ENCODE measurements at regions not wholly inside any gene's neighbourhood (a gene's known extent, or its start where the extent isn't known, plus 50 kb on each side); places are given as distances from the start of the nearest gene placed in this dataset.
A peak's percentile ranks its signal among the peaks of the same experiment; 100 is the strongest.

GRCh38 chr2:136238286-136239078 is 120.5 kb upstream of the CXCR4 start:
- POLR2A ChIA-PET (ENCODE audit: low non-redundant PET), result no interaction called here
- BruUV-seq (replicated peaks), result no TSS peak
- CTCF ChIA-PET, result no interaction called here
- intact Hi-C loops (cut with micrococcal nuclease; ENCODE audit: unreplicated experiment), result no loop called here
- peak; percentile 29 for DNase-seq (ENCODE audit: low spot score)
- Histone ChIP-seq H3K9me3 (ENCODE audit: low read depth, low read length, poor library complexity, severe bottlenecking) (no peaks in the 10 kb centered on the region), H3K4me1 (ENCODE audit: insufficient read depth, low read length, poor library complexity, severe bottlenecking) (no peaks in the 10 kb centered on the region), H3K27ac (ENCODE audit: low read depth, low read length, poor library complexity, severe bottlenecking) (no peak overlapping the region), H3K4me3 (ENCODE audit: low read depth, low read length, poor library complexity, severe bottlenecking) (no peak overlapping the region), H3K27me3 (replicated peaks; ENCODE audit: insufficient read depth, low read depth, low read length, poor library complexity) (no peaks in the 10 kb centered on the region), H3K36me3 (ENCODE audit: insufficient read depth, low read length, poor library complexity, severe bottlenecking) (no peaks in the 10 kb centered on the region)
- TF ChIP-seq CTCF (conservative IDR thresholded peaks at IDR 0.05; ENCODE audit: low read depth, low read length) (no peak), EZH2 (IDR thresholded peaks at IDR 0.05; ENCODE audit: borderline replicate concordance, low read depth, low read length, poor library complexity, severe bottlenecking) (no peak)

- DNase-seq (ENCODE audit: low spot score), result no peak
- POLR2A ChIA-PET (ENCODE audit: low non-redundant PET), result no interaction called here
- CTCF ChIA-PET, result no interaction called here
- intact Hi-C loops (cut with micrococcal nuclease; ENCODE audit: unreplicated experiment), result no loop called here
- BruUV-seq (replicated peaks), result no TSS peak
- no peak overlapping the region for H3K4me3 ChIP-seq (ENCODE audit: low read depth, low read length, poor library complexity, severe bottlenecking)
- H3K4me1 ChIP-seq (ENCODE audit: insufficient read depth, low read length, poor library complexity, severe bottlenecking), result no peaks in the 10 kb centered on the region
- TF ChIP-seq CTCF (conservative IDR thresholded peaks at IDR 0.05; ENCODE audit: low read depth, low read length), result no peak
- no peak for TF ChIP-seq EZH2 (IDR thresholded peaks at IDR 0.05; ENCODE audit: borderline replicate concordance, low read depth, low read length, poor library complexity, severe bottlenecking)
- peaks cover 7% of the 10 kb centered on the region for H3K27me3 ChIP-seq (replicated peaks; ENCODE audit: insufficient read depth, low read depth, low read length, poor library complexity)
- H3K27ac ChIP-seq (ENCODE audit: low read depth, low read length, poor library complexity, severe bottlenecking), result no peak overlapping the region
- no peaks in the 10 kb centered on the region for H3K36me3 ChIP-seq (ENCODE audit: insufficient read depth, low read length, poor library complexity, severe bottlenecking)
- no peaks in the 10 kb centered on the region for H3K9me3 ChIP-seq (ENCODE audit: low read depth, low read length, poor library complexity, severe bottlenecking)
Measured at GRCh38 chr2:136236019-136236418, 118.1 kb upstream of the CXCR4 start.

GRCh38 chr2:136235546-136235945 is 117.6 kb upstream of the CXCR4 start:
- no peak for DNase-seq (ENCODE audit: low spot score)
- Histone ChIP-seq H3K27me3 (replicated peaks; ENCODE audit: insufficient read depth, low read depth, low read length, poor library complexity) (peaks cover 9% of the 10 kb centered on the region), H3K36me3 (ENCODE audit: insufficient read depth, low read length, poor library complexity, severe bottlenecking) (no peaks in the 10 kb centered on the region), H3K27ac (ENCODE audit: low read depth, low read length, poor library complexity, severe bottlenecking) (no peak overlapping the region), H3K9me3 (ENCODE audit: low read depth, low read length, poor library complexity, severe bottlenecking) (no peaks in the 10 kb centered on the region), H3K4me1 (ENCODE audit: insufficient read depth, low read length, poor library complexity, severe bottlenecking) (no peaks in the 10 kb centered on the region), H3K4me3 (ENCODE audit: low read depth, low read length, poor library complexity, severe bottlenecking) (no peak overlapping the region)
- ChIA-PET CTCF (no interaction called here), POLR2A (ENCODE audit: low non-redundant PET) (no interaction called here)
- intact Hi-C loops (cut with micrococcal nuclease; ENCODE audit: unreplicated experiment), result no loop called here
- no peak for TF ChIP-seq EZH2 (IDR thresholded peaks at IDR 0.05; ENCODE audit: borderline replicate concordance, low read depth, low read length, poor library complexity, severe bottlenecking)
- no peak for TF ChIP-seq CTCF (conservative IDR thresholded peaks at IDR 0.05; ENCODE audit: low read depth, low read length)
- no TSS peak for BruUV-seq (replicated peaks)
